Endothelial cell of umbilical vein (primary cell): ENCODE measurements at regions not wholly inside any gene's neighbourhood (a gene's known extent, or its start where the extent isn't known, plus 50 kb on each side); places are given as distances from the start of the nearest gene placed in this dataset.

Experiments used
- BruUV-seq: library from RNA; stranded (reverse); fragments of 400-500 nt; replicated peaks from 2 replicates; lab custom pipeline; 2021; lab: Mats Ljungman, UMichigan
- CTCF ChIA-PET: fragments of 300-600, 350-600 bp; sonication (Branson Sonifier 250); formaldehyde crosslinking; loops from one replicate; lab custom pipeline; 2021; ENCODE audit warnings: antibody characterized with exemption, inconsistent platforms; lab: Charles Lee
- POLR2A ChIA-PET: fragments of 300-600, 350-600 bp; sonication (Branson Sonifier 250); formaldehyde crosslinking; loops from one replicate; lab custom pipeline; 2021; ENCODE audit warnings: antibody characterized with exemption, inconsistent platforms; lab: Charles Lee
- DNase-seq: peaks from one replicate; pipeline ENCODE4 v3.0.0-alpha.2; 2011; ENCODE audit warnings: low read depth, low spot score
- FAIRE-seq: peaks from 2 replicates; lab custom pipeline; 2011; peaks lifted over from hg19 to GRCh38; lab: Jason Lieb, UNC
- H2AFZ ChIP-seq: 2 replicates; pipeline ENCODE4 v1.6.0; 2012; ENCODE audit warnings: low read depth, low read length, control low read depth, inconsistent platforms
- H3K27ac ChIP-seq: 2 replicates; pipeline ENCODE4 v1.5.1; 2011; ENCODE audit warnings: low read depth, mild to moderate bottlenecking, control low read depth, low read length, moderate library complexity; ENCODE audit not compliant: insufficient read depth
- H3K27me3 ChIP-seq, 2 experiments: 2 replicates each; pipeline versions ENCODE4 v1.6.0 to v1.6.1; 2011; ENCODE audit warnings: low read length in 2 of 2, mixed read lengths in 1 of 2; ENCODE audit not compliant: control insufficient read depth in 2 of 2, insufficient read depth in 2 of 2
- H3K36me3 ChIP-seq, 2 experiments: 2 replicates in 1 of 2; 3 replicates in 1 of 2; pipeline ENCODE4 v1.5.1; 2011; ENCODE audit warnings: low read length in 2 of 2, mild to moderate bottlenecking in 1 of 2, moderate library complexity in 1 of 2; ENCODE audit not compliant: control insufficient read depth in 2 of 2, insufficient read depth in 2 of 2; ENCODE audit errors: extremely low read depth in 1 of 2
- H3K4me1 ChIP-seq: 3 replicates; pipeline ENCODE4 v1.5.1; 2011; ENCODE audit warnings: mild to moderate bottlenecking, low read length; ENCODE audit not compliant: control insufficient read depth, insufficient read depth; ENCODE audit errors: extremely low read depth
- H3K4me2 ChIP-seq: 2 replicates; pipeline ENCODE4 v1.6.1; 2011; ENCODE audit warnings: low read length, control low read depth, mixed read lengths; ENCODE audit not compliant: insufficient read depth
- H3K4me3 ChIP-seq, 3 experiments: fragments of 200-600 bp in 1 of 3; sonication (generic), shearing (Covaris generic) in 1 of 3; replicated peaks in 1 of 3; 2 replicates each; pipeline ENCODE4 v1.5.1; 2011 to 2016; ENCODE audit warnings: control low read depth in 3 of 3, low read length in 3 of 3, mild to moderate bottlenecking in 2 of 3, inconsistent platforms in 1 of 3, low read depth in 1 of 3, moderate library complexity in 1 of 3; ENCODE audit not compliant: insufficient read depth in 1 of 3
- H3K79me2 ChIP-seq: 2 replicates; pipeline ENCODE4 v1.6.0; 2012; ENCODE audit warnings: low read length, inconsistent platforms; ENCODE audit not compliant: control insufficient read depth, insufficient read depth
- H3K9ac ChIP-seq: replicated peaks from 2 replicates; pipeline ENCODE3; 2011; ENCODE audit warnings: low read length, control low read depth; ENCODE audit not compliant: insufficient read depth; ENCODE audit errors: extremely low read depth
- H3K9me1 ChIP-seq: replicated peaks from 3 replicates; pipeline ENCODE4 v1.6.0; 2011; ENCODE audit warnings: mild to moderate bottlenecking, low read length; ENCODE audit not compliant: control insufficient read depth, insufficient read depth; ENCODE audit errors: extremely low read depth
- H3K9me3 ChIP-seq: replicated peaks from 2 replicates; pipeline ENCODE4 v1.5.1; 2012; ENCODE audit warnings: low read length, inconsistent platforms; ENCODE audit not compliant: control insufficient read depth, insufficient read depth
- H4K20me1 ChIP-seq: replicated peaks from 2 replicates; pipeline ENCODE3; 2011; ENCODE audit warnings: mild to moderate bottlenecking, low read length; ENCODE audit not compliant: control insufficient read depth, insufficient read depth; ENCODE audit errors: extremely low read depth
- CTCF ChIP-seq, 2 donors: IDR thresholded peaks; 1 replicate in 1 of 2; 2 replicates in 1 of 2; pipeline ENCODE4 v1.5.1; 2011; ENCODE audit warnings: low read length in 2 of 2, mild to moderate bottlenecking in 2 of 2, moderate library complexity in 2 of 2, control low read depth in 1 of 2, inconsistent platforms in 1 of 2, low read depth in 1 of 2; ENCODE audit not compliant: insufficient read depth in 1 of 2; ENCODE audit errors: extremely low read depth in 1 of 2
- EZH2 ChIP-seq: IDR thresholded peaks from 2 replicates; pipeline ENCODE4 v1.6.1; 2012; ENCODE audit warnings: borderline replicate concordance, low read depth, mild to moderate bottlenecking, moderate library complexity, low read length, inconsistent platforms; ENCODE audit not compliant: severe bottlenecking
- FOS ChIP-seq: IDR thresholded peaks from 2 replicates; pipeline ENCODE4 v1.6.1; 2011; ENCODE audit warnings: mild to moderate bottlenecking, low read length, moderate library complexity, borderline replicate concordance; ENCODE audit not compliant: insufficient read depth
- GATA2 ChIP-seq: IDR thresholded peaks from 2 replicates; pipeline ENCODE4 v1.7.0; 2011; ENCODE audit warnings: low read depth, mild to moderate bottlenecking, moderate library complexity, mixed read lengths, low read length; ENCODE audit not compliant: insufficient read length, insufficient read depth
- JUN ChIP-seq: IDR thresholded peaks from 2 replicates; pipeline ENCODE4 v1.6.1; 2011; ENCODE audit warnings: borderline replicate concordance, low read depth; ENCODE audit not compliant: insufficient read length, insufficient read depth
- MAX ChIP-seq: IDR thresholded peaks from 2 replicates; pipeline ENCODE4 v1.6.1; 2011; ENCODE audit not compliant: insufficient read depth, insufficient read length
- MYC ChIP-seq: IDR thresholded peaks from one replicate; pipeline ENCODE4 v1.6.1; 2011; ENCODE audit warnings: mild to moderate bottlenecking, low read depth, low read length
- POLR2A ChIP-seq: IDR thresholded peaks from 2 replicates; pipeline ENCODE4 v1.6.1; 2012; ENCODE audit warnings: low read depth, mild to moderate bottlenecking, control low read depth, low read length
- POLR2AphosphoS5 ChIP-seq: IDR thresholded peaks from 2 replicates; pipeline ENCODE4 v1.6.1; 2012; ENCODE audit warnings: low read depth, mild to moderate bottlenecking, control low read depth, low read length, moderate library complexity; ENCODE audit not compliant: insufficient read depth
- dilution Hi-C: fragments of 300-500 bp; cut with MboI; formaldehyde crosslinking; loops from one replicate; pipeline ENCODE4 v1.15.0; 2019; ENCODE audit warnings: low sequenced_read_pairs; ENCODE audit not compliant: extremely low pct_ligation_motif_present
- intact Hi-C: fragments of 100-400 bp; cut with micrococcal nuclease; formaldehyde crosslinking; loops from one replicate; pipeline ENCODE4 v1.10.0; 2022

DNA sequence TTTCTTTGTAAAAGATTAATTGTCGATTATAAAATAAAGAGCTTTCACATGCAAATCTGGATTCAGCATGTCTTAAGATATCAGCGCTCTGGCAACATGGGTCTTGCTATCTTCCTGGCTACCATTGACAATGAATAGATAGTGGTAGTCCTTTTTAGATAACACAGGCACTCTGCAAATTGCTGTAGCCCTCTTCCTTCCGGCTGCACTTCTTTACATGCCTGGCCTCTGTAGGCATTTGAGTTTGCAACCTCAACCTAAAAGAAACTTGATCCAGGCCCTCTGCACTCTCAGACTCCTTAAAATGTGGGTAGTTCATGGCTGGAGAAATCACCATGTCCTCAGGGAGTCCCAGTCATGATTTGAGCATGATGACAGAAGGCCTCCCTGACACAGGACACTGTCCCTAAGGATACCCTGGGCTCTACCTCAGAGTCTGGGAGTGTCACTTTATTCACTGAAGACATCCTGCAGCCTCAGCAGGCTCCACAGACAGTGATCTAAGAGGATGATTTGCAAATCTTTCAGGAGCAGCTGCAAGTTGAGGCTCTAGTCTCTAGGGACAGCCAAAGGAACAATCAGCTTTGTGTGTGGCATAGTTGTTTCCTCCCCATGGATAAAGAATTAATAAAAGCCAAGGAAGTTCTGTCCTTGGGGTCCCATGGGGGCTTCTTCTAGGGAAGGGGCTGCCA, 529.4 kb downstream of the RBFOX1 start:
- no peaks in the 10 kb centered on the region for H3K27me3 ChIP-seq
- H3K9me3 ChIP-seq, result no peaks in the 10 kb centered on the region
- H3K9ac ChIP-seq, result no peak overlapping the region
- no peak overlapping the region for H3K4me3 ChIP-seq
- H4K20me1 ChIP-seq, result no peaks in the 10 kb centered on the region
- no peak for DNase-seq
- dilution Hi-C loops, result no loop called here
- H3K36me3 ChIP-seq, result no peaks in the 10 kb centered on the region
- ChIA-PET POLR2A (no interaction called here), CTCF (no interaction called here)
- FAIRE-seq, result no peak
- H2AFZ ChIP-seq, result no peak overlapping the region
- no peak for TF ChIP-seq MAX
- no peak for TF ChIP-seq POLR2A
- TF ChIP-seq JUN, result no peak
- TF ChIP-seq EZH2, result no peak
- TF ChIP-seq CTCF (IDR thresholded peaks at IDR 0.05; ENCODE audit: extremely low read depth in 1 of 2, insufficient read depth in 1 of 2, low read depth in 1 of 2, low read length in 2 of 2), result no peak
- no peak for TF ChIP-seq FOS
- TF ChIP-seq POLR2AphosphoS5, result no peak
- no peak for TF ChIP-seq MYC
- no peak for TF ChIP-seq GATA2
- no peaks in the 10 kb centered on the region for H3K9me1 ChIP-seq
- no peaks in the 10 kb centered on the region for H3K79me2 ChIP-seq
- BruUV-seq, result no TSS peak
- H3K27ac ChIP-seq, result no peak overlapping the region
- H3K4me2 ChIP-seq, result no peak overlapping the region
- no peaks in the 10 kb centered on the region for H3K4me1 ChIP-seq
- intact Hi-C loops, result no loop called here
